Skeletal muscle tissue (tissue), 3 donors: ENCODE measurements at regions not wholly inside any gene's neighbourhood (a gene's known extent, or its start where the extent isn't known, plus 50 kb on each side); places are given as distances from the start of the nearest gene placed in this dataset.
"Not testable (repeated sequence)": the region's sequence is repeated elsewhere in the genome, so short reads cannot be mapped to it uniquely, and the experiment has no call there.

Experiments
- H3K27ac ChIP-seq: one replicate; pipeline ENCODE4 v1.7.0; 2013; ENCODE audit warnings: mild to moderate bottlenecking, low read depth, low read length, inconsistent platforms
- H3K27me3 ChIP-seq, 3 donors: one replicate each; pipeline ENCODE4 v1.7.0; 2013; ENCODE audit warnings: low read length in 3 of 3; ENCODE audit not compliant: control insufficient read depth in 3 of 3, insufficient read depth in 3 of 3
- H3K36me3 ChIP-seq, 3 donors: one replicate each; pipeline ENCODE4 v1.7.0; 2013; ENCODE audit warnings: low read length in 3 of 3; ENCODE audit not compliant: control insufficient read depth in 3 of 3, insufficient read depth in 3 of 3
- H3K4me1 ChIP-seq, 3 donors: one replicate each; pipeline ENCODE4 v1.7.0; 2013; ENCODE audit warnings: low read length in 3 of 3, mild to moderate bottlenecking in 3 of 3; ENCODE audit not compliant: control insufficient read depth in 3 of 3, insufficient read depth in 3 of 3
- H3K4me3 ChIP-seq, 3 donors: one replicate each; pipeline ENCODE4 v1.7.0; 2013; ENCODE audit warnings: low read length in 3 of 3
- H3K9ac ChIP-seq, 3 donors: one replicate each; pipeline ENCODE4 v1.7.0; 2013; ENCODE audit warnings: low read length in 3 of 3, mild to moderate bottlenecking in 3 of 3, moderate library complexity in 2 of 3, low read depth in 1 of 3
- H3K9me3 ChIP-seq, 3 donors: one replicate each; pipeline ENCODE4 v1.7.0; 2013; ENCODE audit warnings: low read length in 3 of 3; ENCODE audit not compliant: control insufficient read depth in 3 of 3
- donor health status: Osteomylitis.

GRCh38 chr6:148021165-148021564, 321.5 kb upstream of the SASH1 start:
- Histone ChIP-seq H3K9ac (no peak overlapping the region), H3K27me3 (no peaks in the 10 kb centered on the region), H3K36me3 (no peaks in the 10 kb centered on the region), H3K4me3 (no peak overlapping the region), H3K4me1 (no peaks in the 10 kb centered on the region), H3K9me3 (peaks cover 0 to 4% (median 0%) of the 10 kb centered on the region in 3 donors), H3K27ac (peak overlapping the region; percentile 38)

GRCh38 chr6:148021699-148022098, 320.9 kb upstream of the SASH1 start:
- Histone ChIP-seq H3K9me3 (peaks cover 0 to 4% (median 0%) of the 10 kb centered on the region in 3 donors), H3K9ac (no peak overlapping the region), H3K27me3 (no peaks in the 10 kb centered on the region), H3K27ac (peak overlapping the region; percentile 38), H3K36me3 (no peaks in the 10 kb centered on the region), H3K4me3 (no peak overlapping the region), H3K4me1 (no peaks in the 10 kb centered on the region)

- H3K9ac ChIP-seq, H3K9me3 ChIP-seq, H3K27ac ChIP-seq, H3K27me3 ChIP-seq, H3K4me3 ChIP-seq, H3K36me3 ChIP-seq, H3K4me1 ChIP-seq: not testable (repeated sequence)
Observed at GRCh38 chr6:148022279-148022678, 320.4 kb upstream of the SASH1 start.

GRCh38 chr6:148027201-148027600, 315.4 kb upstream of the SASH1 start:
- Histone ChIP-seq H3K36me3 (no peaks in the 10 kb centered on the region), H3K4me1 (no peaks in the 10 kb centered on the region), H3K9me3 (peaks cover 0 to 4% (median 0%) of the 10 kb centered on the region in 3 donors), H3K9ac (no peak overlapping the region), H3K4me3 (no peak overlapping the region), H3K27ac (no peak overlapping the region), H3K27me3 (no peaks in the 10 kb centered on the region)

- Histone ChIP-seq H3K27ac (no peak overlapping the region), H3K27me3 (no peaks in the 10 kb centered on the region), H3K4me3 (no peak overlapping the region), H3K9me3 (no peaks in the 10 kb centered on the region), H3K9ac (no peak overlapping the region), H3K4me1 (no peaks in the 10 kb centered on the region), H3K36me3 (no peaks in the 10 kb centered on the region)
Observed at GRCh38 chr6:148035806-148036390, 306.7 kb upstream of the SASH1 start.

- no peak overlapping the region for H3K9ac ChIP-seq
- H3K9me3 ChIP-seq, result no peaks in the 10 kb centered on the region
- no peak overlapping the region for H3K27ac ChIP-seq
- H3K27me3 ChIP-seq, result no peaks in the 10 kb centered on the region
- no peak overlapping the region for H3K4me3 ChIP-seq
- H3K4me1 ChIP-seq, result no peaks in the 10 kb centered on the region
- no peaks in the 10 kb centered on the region for H3K36me3 ChIP-seq
Observed at GRCh38 chr6:148037496-148037895, 305.1 kb upstream of the SASH1 start.

- Histone ChIP-seq H3K9ac (no peak overlapping the region), H3K27ac (no peak overlapping the region), H3K4me3 (no peak overlapping the region), H3K9me3 (no peaks in the 10 kb centered on the region), H3K4me1 (no peaks in the 10 kb centered on the region), H3K36me3 (no peaks in the 10 kb centered on the region), H3K27me3 (no peaks in the 10 kb centered on the region)
Observed at GRCh38 chr6:148041546-148041945, 301.1 kb upstream of the SASH1 start.

- Histone ChIP-seq H3K9ac (no peak overlapping the region), H3K27ac (no peak overlapping the region), H3K4me3 (no peak overlapping the region), H3K4me1 (no peaks in the 10 kb centered on the region), H3K36me3 (no peaks in the 10 kb centered on the region), H3K9me3 (no peaks in the 10 kb centered on the region), H3K27me3 (no peaks in the 10 kb centered on the region)
Observed at GRCh38 chr6:148042536-148042935, 300.1 kb upstream of the SASH1 start.

GRCh38 chr6:148044261-148044751, 298.3 kb upstream of the SASH1 start:
- H3K9me3 ChIP-seq, result no peaks in the 10 kb centered on the region
- H3K9ac ChIP-seq, result no peak overlapping the region
- H3K4me1 ChIP-seq, result no peaks in the 10 kb centered on the region
- H3K36me3 ChIP-seq, result no peaks in the 10 kb centered on the region
- H3K27me3 ChIP-seq, result no peaks in the 10 kb centered on the region
- no peak overlapping the region for H3K27ac ChIP-seq
- H3K4me3 ChIP-seq, result no peak overlapping the region

- no peak overlapping the region for H3K27ac ChIP-seq
- H3K36me3 ChIP-seq, result no peaks in the 10 kb centered on the region
Observed at GRCh38 chr6:148044921-148045320, 297.7 kb upstream of the SASH1 start.

More at GRCh38 chr6:148044921-148045320, 297.7 kb upstream of the SASH1 start:
- Histone ChIP-seq H3K4me1 (no peaks in the 10 kb centered on the region), H3K9me3 (no peaks in the 10 kb centered on the region), H3K9ac (no peak overlapping the region), H3K27me3 (no peaks in the 10 kb centered on the region), H3K4me3 (no peak overlapping the region)
